A673 (cell line): ENCODE measurements at regions not wholly inside any gene's neighbourhood (a gene's known extent, or its start where the extent isn't known, plus 50 kb on each side); places are given as distances from the start of the nearest gene placed in this dataset.

Experiments used
- BruUV-seq: library from RNA; stranded (reverse); fragments of 400-500 nt; replicated peaks from 2 replicates; lab custom pipeline; 2021; lab: Mats Ljungman, UMichigan
- CTCF ChIA-PET: fragments of 300-600 bp; sonication (Branson Sonifier 250); formaldehyde crosslinking; loops from one replicate; lab custom pipeline; 2022; ENCODE audit warnings: antibody characterized with exemption; lab: Charles Lee
- POLR2A ChIA-PET: fragments of 300-600 bp; sonication (Branson Sonifier 250); formaldehyde crosslinking; loops from one replicate; lab custom pipeline; 2022; ENCODE audit warnings: antibody characterized with exemption; ENCODE audit not compliant: low non-redundant PET; lab: Charles Lee
- DNase-seq: peaks from one replicate; pipeline ENCODE4 v3.0.0-alpha.2; 2015; ENCODE audit warnings: low spot score
- H3K27ac ChIP-seq: fragments of 200-600 bp; sonication (generic); 2 replicates; pipeline ENCODE4 v1.5.1; 2016; ENCODE audit warnings: mixed run types, low read depth, mild to moderate bottlenecking, mixed read lengths, antibody characterized with exemption, low read length; ENCODE audit not compliant: poor library complexity, severe bottlenecking
- H3K27me3 ChIP-seq: fragments of 200-600 bp; sonication (generic); replicated peaks from 2 replicates; pipeline ENCODE4 v1.6.1; 2017; ENCODE audit warnings: mixed run types, low read depth, mild to moderate bottlenecking, mixed read lengths, antibody characterized with exemption, low read length; ENCODE audit not compliant: insufficient read depth, poor library complexity
- H3K36me3 ChIP-seq: fragments of 200-600 bp; sonication (generic); 2 replicates; pipeline ENCODE4 v1.6.1; 2016; ENCODE audit warnings: mixed run types, mild to moderate bottlenecking, mixed read lengths, antibody characterized with exemption, low read length; ENCODE audit not compliant: insufficient read depth, poor library complexity, severe bottlenecking
- H3K4me1 ChIP-seq: fragments of 200-600 bp; sonication (generic); 2 replicates; pipeline ENCODE4 v1.6.1; 2017; ENCODE audit warnings: mixed run types, mild to moderate bottlenecking, mixed read lengths, antibody characterized with exemption, low read length; ENCODE audit not compliant: insufficient read depth, poor library complexity, severe bottlenecking
- H3K4me3 ChIP-seq: fragments of 200-600 bp; sonication (generic); 2 replicates; pipeline ENCODE4 v1.5.1; 2016; ENCODE audit warnings: low read depth, mixed run types, mild to moderate bottlenecking, mixed read lengths, low read length; ENCODE audit not compliant: poor library complexity, severe bottlenecking
- H3K9me3 ChIP-seq: fragments of 200-600 bp; sonication (generic); 2 replicates; pipeline ENCODE4 v1.6.1; 2016; ENCODE audit warnings: mixed run types, low read depth, mild to moderate bottlenecking, mixed read lengths, antibody characterized with exemption, low read length; ENCODE audit not compliant: poor library complexity, severe bottlenecking
- EZH2 ChIP-seq: fragments of 200-600 bp; sonication (generic); IDR thresholded peaks from 2 replicates; pipeline ENCODE4 v1.6.1; 2017; ENCODE audit warnings: borderline replicate concordance, low read depth, mild to moderate bottlenecking, mixed read lengths, antibody characterized with exemption, low read length; ENCODE audit not compliant: poor library complexity, severe bottlenecking
- intact Hi-C: fragments of 100-400 bp; cut with micrococcal nuclease; formaldehyde crosslinking; loops from one replicate; pipeline ENCODE4 v1.10.0; 2022; ENCODE audit not compliant: unreplicated experiment
- TF ChIP-seq, protein P1 (sequence below): fragments of 300-800, 200-600 bp; sonication (generic); conservative IDR thresholded peaks from 2 replicates; pipeline ENCODE4 v1.5.1; 2017; ENCODE audit warnings: low read depth, mild to moderate bottlenecking, antibody characterized with exemption, low read length, moderate library complexity, mixed read lengths

DNA sequence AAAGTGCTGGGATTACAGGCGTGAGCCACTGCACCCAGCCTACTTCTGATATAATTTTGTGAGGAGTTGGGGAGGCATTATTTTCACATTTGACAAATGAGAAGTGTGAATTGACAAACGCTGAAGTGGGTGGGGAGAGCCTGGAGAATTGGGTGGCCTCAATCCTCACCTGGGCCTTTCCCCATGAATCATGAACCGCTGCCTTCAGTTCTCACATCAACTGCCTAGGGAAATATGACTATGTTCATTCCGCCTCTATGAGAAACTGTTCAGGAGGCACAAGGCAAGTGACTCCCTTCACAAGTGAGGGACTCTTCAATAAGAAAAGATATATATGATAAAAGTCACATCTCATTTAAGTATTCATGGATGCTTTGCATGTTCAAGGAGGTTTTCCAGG lies 96.6 kb upstream of the RND3 start:
- no peaks in the 10 kb centered on the region for H3K27me3 ChIP-seq
- ChIA-PET CTCF (no interaction called here), POLR2A (no interaction called here)
- intact Hi-C loops = no loop called here
- H3K27ac ChIP-seq = no peak overlapping the region
- no peak for TF ChIP-seq EZH2
- TF ChIP-seq, protein P1, sequence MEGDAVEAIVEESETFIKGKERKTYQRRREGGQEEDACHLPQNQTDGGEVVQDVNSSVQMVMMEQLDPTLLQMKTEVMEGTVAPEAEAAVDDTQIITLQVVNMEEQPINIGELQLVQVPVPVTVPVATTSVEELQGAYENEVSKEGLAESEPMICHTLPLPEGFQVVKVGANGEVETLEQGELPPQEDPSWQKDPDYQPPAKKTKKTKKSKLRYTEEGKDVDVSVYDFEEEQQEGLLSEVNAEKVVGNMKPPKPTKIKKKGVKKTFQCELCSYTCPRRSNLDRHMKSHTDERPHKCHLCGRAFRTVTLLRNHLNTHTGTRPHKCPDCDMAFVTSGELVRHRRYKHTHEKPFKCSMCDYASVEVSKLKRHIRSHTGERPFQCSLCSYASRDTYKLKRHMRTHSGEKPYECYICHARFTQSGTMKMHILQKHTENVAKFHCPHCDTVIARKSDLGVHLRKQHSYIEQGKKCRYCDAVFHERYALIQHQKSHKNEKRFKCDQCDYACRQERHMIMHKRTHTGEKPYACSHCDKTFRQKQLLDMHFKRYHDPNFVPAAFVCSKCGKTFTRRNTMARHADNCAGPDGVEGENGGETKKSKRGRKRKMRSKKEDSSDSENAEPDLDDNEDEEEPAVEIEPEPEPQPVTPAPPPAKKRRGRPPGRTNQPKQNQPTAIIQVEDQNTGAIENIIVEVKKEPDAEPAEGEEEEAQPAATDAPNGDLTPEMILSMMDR = no peak
- DNase-seq = no peak
- no peaks in the 10 kb centered on the region for H3K36me3 ChIP-seq
- H3K4me3 ChIP-seq = no peak overlapping the region
- H3K9me3 ChIP-seq = peaks cover under 1% of the 10 kb centered on the region
- BruUV-seq = no TSS peak
- peaks cover 3% of the 10 kb centered on the region for H3K4me1 ChIP-seq

DNA sequence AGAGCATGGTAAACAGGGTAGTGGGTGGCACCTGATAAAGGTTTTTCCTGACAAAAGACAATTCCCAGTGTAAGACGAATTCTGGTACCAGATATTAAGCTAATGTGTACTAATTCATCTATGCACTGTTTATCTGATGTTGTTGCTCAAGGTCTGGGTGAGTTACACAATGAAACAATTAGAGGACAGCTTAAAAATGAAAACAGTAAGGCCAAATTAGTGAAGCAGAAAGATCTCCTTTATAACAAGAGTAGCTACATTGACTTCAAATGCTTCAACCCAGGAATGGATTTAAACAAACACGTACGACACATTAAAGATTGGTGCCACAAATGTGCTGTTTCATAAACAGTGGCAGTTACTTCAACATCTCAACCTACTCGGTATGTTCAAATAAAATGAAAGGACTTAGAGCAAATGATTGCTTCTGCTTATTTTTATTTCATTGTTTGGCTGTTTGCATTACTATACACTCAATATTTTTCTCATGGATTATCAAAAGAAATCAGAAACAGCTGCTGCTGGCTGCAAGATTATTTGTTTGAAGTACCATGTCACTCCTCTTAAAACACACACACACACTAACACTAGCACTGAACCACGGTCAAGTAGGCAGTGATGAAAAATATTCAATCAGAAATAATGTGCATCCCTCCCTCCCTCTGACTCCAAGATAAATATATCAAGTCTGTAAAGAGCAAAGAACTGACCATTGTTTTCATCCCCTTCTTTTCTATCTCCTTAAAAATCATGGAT lies 94.4 kb upstream of the RND3 start:
- Histone ChIP-seq H3K36me3 (no peaks in the 10 kb centered on the region), H3K4me1 (no peaks in the 10 kb centered on the region), H3K9me3 (peaks cover 8% of the 10 kb centered on the region), H3K4me3 (no peak overlapping the region), H3K27me3 (no peaks in the 10 kb centered on the region), H3K27ac (no peak overlapping the region)
- BruUV-seq = no TSS peak
- ChIA-PET CTCF (no interaction called here), POLR2A (no interaction called here)
- intact Hi-C loops = no loop called here
- no peak for DNase-seq
- no peak for TF ChIP-seq EZH2
- TF ChIP-seq, protein P1 = no peak

DNA sequence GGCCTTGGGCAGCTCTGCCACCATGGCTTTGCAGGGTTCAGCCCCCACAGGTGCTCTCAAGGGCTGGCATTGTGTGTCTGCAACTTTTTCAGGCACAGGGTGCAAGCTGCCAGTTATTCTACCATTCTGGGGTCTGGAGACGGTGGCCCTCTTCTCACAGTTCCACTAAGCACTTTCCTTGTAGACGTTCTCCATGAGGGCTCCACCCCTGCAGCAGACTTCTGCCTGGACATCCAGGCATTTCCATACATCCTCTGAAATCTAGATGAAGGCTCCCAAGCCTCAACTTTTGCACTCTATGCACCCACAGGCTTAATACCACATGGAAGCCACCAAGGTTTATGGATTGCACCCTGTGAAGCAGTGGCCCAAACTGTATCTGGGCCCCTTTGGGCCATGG lies 91.0 kb upstream of the RND3 start:
- no TSS peak for BruUV-seq
- CTCF ChIA-PET = no interaction called here
- POLR2A ChIA-PET = no interaction called here
- no peak for DNase-seq
- H3K4me1 ChIP-seq = no peaks in the 10 kb centered on the region
- no peak overlapping the region for H3K4me3 ChIP-seq
- peaks cover 8% of the 10 kb centered on the region for H3K9me3 ChIP-seq
- H3K36me3 ChIP-seq = no peaks in the 10 kb centered on the region
- H3K27ac ChIP-seq = no peak overlapping the region
- no peaks in the 10 kb centered on the region for H3K27me3 ChIP-seq
- TF ChIP-seq EZH2 = no peak
- TF ChIP-seq, protein P1 = no peak
- intact Hi-C loops = no loop called here
